ENCODE measurements at regions not wholly inside any gene's neighbourhood (a gene's known extent, or its start where the extent isn't known, plus 50 kb on each side); places are given as distances from the start of the nearest gene placed in this dataset.

DNA sequence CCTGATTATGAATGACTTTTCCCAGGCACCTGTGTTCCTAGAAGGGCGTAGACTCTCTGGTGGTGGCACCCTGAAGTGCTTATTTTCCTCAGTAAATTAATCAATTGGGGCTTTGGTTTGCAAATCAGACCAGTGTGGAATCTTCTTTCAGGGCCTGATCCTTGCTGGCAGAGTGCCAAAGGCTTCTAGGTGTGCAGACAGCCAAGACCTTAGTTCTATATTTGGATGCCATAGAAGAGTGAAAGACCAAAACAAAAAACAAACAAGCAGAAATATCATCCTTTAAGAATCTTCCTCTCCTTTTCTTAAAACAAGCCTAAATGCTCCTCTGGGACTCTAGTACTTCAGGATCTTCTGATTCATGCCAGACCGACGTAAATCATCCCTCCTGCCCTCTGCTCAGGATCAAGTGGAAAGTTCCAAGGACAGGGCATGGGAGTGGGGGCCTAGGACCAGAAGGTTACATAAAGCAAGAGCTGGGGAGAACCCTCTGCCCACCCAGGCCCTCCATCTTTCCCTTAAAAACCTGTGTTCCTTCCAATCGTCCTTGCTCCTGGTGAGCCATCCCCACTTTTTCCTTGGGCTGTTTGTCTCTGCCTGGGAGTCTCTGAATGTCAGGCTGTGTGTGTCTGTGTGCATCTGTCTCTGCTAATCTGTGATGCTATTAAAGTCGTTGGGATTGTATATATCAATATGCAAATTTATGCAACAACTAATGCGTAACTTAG lies 70.5 kb upstream of the MYLIP start:
- TF ChIP-seq, protein P1, sequence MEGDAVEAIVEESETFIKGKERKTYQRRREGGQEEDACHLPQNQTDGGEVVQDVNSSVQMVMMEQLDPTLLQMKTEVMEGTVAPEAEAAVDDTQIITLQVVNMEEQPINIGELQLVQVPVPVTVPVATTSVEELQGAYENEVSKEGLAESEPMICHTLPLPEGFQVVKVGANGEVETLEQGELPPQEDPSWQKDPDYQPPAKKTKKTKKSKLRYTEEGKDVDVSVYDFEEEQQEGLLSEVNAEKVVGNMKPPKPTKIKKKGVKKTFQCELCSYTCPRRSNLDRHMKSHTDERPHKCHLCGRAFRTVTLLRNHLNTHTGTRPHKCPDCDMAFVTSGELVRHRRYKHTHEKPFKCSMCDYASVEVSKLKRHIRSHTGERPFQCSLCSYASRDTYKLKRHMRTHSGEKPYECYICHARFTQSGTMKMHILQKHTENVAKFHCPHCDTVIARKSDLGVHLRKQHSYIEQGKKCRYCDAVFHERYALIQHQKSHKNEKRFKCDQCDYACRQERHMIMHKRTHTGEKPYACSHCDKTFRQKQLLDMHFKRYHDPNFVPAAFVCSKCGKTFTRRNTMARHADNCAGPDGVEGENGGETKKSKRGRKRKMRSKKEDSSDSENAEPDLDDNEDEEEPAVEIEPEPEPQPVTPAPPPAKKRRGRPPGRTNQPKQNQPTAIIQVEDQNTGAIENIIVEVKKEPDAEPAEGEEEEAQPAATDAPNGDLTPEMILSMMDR (IDR thresholded peaks at IDR 0.05; ENCODE audit: insufficient read depth, low read length), result no peak
- TF ChIP-seq GABPA (IDR thresholded peaks at IDR 0.05; ENCODE audit: low read depth) (no peak), POLR2AphosphoS5 (IDR thresholded peaks at IDR 0.05; ENCODE audit: low read depth) (no peak)
- TF ChIP-seq, protein P2, sequence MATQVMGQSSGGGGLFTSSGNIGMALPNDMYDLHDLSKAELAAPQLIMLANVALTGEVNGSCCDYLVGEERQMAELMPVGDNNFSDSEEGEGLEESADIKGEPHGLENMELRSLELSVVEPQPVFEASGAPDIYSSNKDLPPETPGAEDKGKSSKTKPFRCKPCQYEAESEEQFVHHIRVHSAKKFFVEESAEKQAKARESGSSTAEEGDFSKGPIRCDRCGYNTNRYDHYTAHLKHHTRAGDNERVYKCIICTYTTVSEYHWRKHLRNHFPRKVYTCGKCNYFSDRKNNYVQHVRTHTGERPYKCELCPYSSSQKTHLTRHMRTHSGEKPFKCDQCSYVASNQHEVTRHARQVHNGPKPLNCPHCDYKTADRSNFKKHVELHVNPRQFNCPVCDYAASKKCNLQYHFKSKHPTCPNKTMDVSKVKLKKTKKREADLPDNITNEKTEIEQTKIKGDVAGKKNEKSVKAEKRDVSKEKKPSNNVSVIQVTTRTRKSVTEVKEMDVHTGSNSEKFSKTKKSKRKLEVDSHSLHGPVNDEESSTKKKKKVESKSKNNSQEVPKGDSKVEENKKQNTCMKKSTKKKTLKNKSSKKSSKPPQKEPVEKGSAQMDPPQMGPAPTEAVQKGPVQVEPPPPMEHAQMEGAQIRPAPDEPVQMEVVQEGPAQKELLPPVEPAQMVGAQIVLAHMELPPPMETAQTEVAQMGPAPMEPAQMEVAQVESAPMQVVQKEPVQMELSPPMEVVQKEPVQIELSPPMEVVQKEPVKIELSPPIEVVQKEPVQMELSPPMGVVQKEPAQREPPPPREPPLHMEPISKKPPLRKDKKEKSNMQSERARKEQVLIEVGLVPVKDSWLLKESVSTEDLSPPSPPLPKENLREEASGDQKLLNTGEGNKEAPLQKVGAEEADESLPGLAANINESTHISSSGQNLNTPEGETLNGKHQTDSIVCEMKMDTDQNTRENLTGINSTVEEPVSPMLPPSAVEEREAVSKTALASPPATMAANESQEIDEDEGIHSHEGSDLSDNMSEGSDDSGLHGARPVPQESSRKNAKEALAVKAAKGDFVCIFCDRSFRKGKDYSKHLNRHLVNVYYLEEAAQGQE (IDR thresholded peaks at IDR 0.05; ENCODE audit: insufficient replicate concordance, low read depth), result no peak

All from HL-60 (cell line).